GM23338 (cell line): ENCODE measurements at regions not wholly inside any gene's neighbourhood (a gene's known extent, or its start where the extent isn't known, plus 50 kb on each side); places are given as distances from the start of the nearest gene placed in this dataset.
A peak's percentile ranks its signal among the peaks of the same experiment; 100 is the strongest.

Source experiments
- ATAC-seq: fragments of 200-7000 bp; cut with Tn5 transposase; 3 replicates; pipeline ENCODE4 v1.9.1; 2020
- DNase-seq: peaks from one replicate; pipeline ENCODE4 v3.0.0-alpha.2; 2015; ENCODE audit warnings: low spot score
- H2AFZ ChIP-seq: fragments of 200-600 bp; sonication (generic); 2 replicates; pipeline ENCODE4 v1.8.0; 2016; ENCODE audit warnings: antibody characterized with exemption, mild to moderate bottlenecking, moderate library complexity
- H3F3A ChIP-seq: fragments of 200-600 bp; sonication (generic); replicated peaks from 2 replicates; pipeline ENCODE4 v1.8.0; 2017; ENCODE audit warnings: antibody characterized with exemption, mixed run types, low read depth
- H3K27ac ChIP-seq: fragments of 200-600 bp; sonication (generic); 2 replicates; pipeline ENCODE4 v1.6.1; 2016; ENCODE audit warnings: low read depth
- H3K27me3 ChIP-seq: fragments of 200-600 bp; sonication (generic); 2 replicates; pipeline ENCODE4 v1.8.0; 2016; ENCODE audit warnings: mild to moderate bottlenecking, mixed run types, moderate library complexity; ENCODE audit not compliant: insufficient read depth
- H3K36me3 ChIP-seq: fragments of 200-600 bp; sonication (generic); 2 replicates; pipeline ENCODE4 v1.8.0; 2016; ENCODE audit warnings: mild to moderate bottlenecking; ENCODE audit not compliant: insufficient read depth
- H3K4me1 ChIP-seq: fragments of 200-600 bp; sonication (generic); 2 replicates; pipeline ENCODE4 v1.8.0; 2016; ENCODE audit warnings: mild to moderate bottlenecking, moderate library complexity; ENCODE audit not compliant: insufficient read depth
- H3K4me2 ChIP-seq: fragments of 200-600 bp; sonication (generic); 2 replicates; pipeline ENCODE4 v1.7.1; 2017; ENCODE audit warnings: mixed run types
- H3K4me3 ChIP-seq: fragments of 200-600 bp; sonication (generic); 2 replicates; pipeline ENCODE4 v1.6.1; 2016; ENCODE audit warnings: mixed run types
- H3K79me2 ChIP-seq: fragments of 200-600 bp; sonication (generic); replicated peaks from 2 replicates; pipeline ENCODE4 v1.8.0; 2017; ENCODE audit warnings: mild to moderate bottlenecking; ENCODE audit not compliant: insufficient read depth
- H3K9me2 ChIP-seq: fragments of 200-600 bp; sonication (generic); 2 replicates; pipeline ENCODE4 v1.8.0; 2017; ENCODE audit not compliant: insufficient read depth
- H4K20me1 ChIP-seq: fragments of 200-600 bp; sonication (generic); replicated peaks from 2 replicates; pipeline ENCODE4 v1.8.0; 2017; ENCODE audit warnings: mild to moderate bottlenecking; ENCODE audit not compliant: insufficient read depth
- H3K27ac Mint-ChIP-seq: 2 replicates; pipeline ENCODE4 v1.8.0; 2020; ENCODE audit warnings: inconsistent platforms, mild to moderate bottlenecking, moderate library complexity, mixed read lengths
- H3K27me3 Mint-ChIP-seq: 3 replicates; pipeline ENCODE4 v1.8.0; 2022; ENCODE audit warnings: low read depth, mild to moderate bottlenecking, moderate library complexity, mixed read lengths, inconsistent platforms; ENCODE audit not compliant: insufficient read depth, poor library complexity
- H3K36me3 Mint-ChIP-seq: 3 replicates; pipeline ENCODE4 v1.8.0; 2021; ENCODE audit warnings: low read depth, mild to moderate bottlenecking, inconsistent platforms, moderate library complexity, mixed read lengths
- H3K4me1 Mint-ChIP-seq: 3 replicates; pipeline ENCODE4 v1.8.0; 2020; ENCODE audit warnings: mild to moderate bottlenecking, inconsistent platforms, mixed read lengths
- H3K4me3 Mint-ChIP-seq: 3 replicates; pipeline ENCODE4 v1.8.0; 2021; ENCODE audit warnings: moderate library complexity, mild to moderate bottlenecking, inconsistent platforms, mixed read lengths
- H3K9me3 Mint-ChIP-seq: 3 replicates; pipeline ENCODE4 v1.8.0; 2020; ENCODE audit warnings: moderate library complexity, mild to moderate bottlenecking, inconsistent platforms, mixed read lengths
- CREB1 ChIP-seq: fragments of 250-450 bp; sonication (Bioruptor Pico); IDR thresholded peaks from 2 replicates; pipeline ENCODE4 v1.5.0; 2020; ENCODE audit warnings: low read depth, mild to moderate bottlenecking, moderate library complexity
- EZH2 ChIP-seq: fragments of 200-600 bp; sonication (generic); IDR thresholded peaks from one replicate; pipeline ENCODE4 v1.8.0; 2017; ENCODE audit warnings: antibody characterized with exemption, mild to moderate bottlenecking, low read depth; ENCODE audit not compliant: unreplicated experiment
- NANOG ChIP-seq: IDR thresholded peaks from 2 replicates; pipeline ENCODE4 v1.6.1; 2016; ENCODE audit warnings: antibody characterized with exemption, borderline replicate concordance
- POLR2AphosphoS5 ChIP-seq: IDR thresholded peaks from 2 replicates; pipeline ENCODE4 v1.6.1; 2016; ENCODE audit warnings: antibody characterized with exemption, low read depth
- REST ChIP-seq: IDR thresholded peaks from one replicate; pipeline ENCODE4 v1.6.1; 2018; ENCODE audit warnings: antibody characterized with exemption; ENCODE audit not compliant: unreplicated experiment
- STAT1 ChIP-seq: IDR thresholded peaks from one replicate; pipeline ENCODE4 v1.6.1; 2016; ENCODE audit warnings: antibody characterized with exemption; ENCODE audit not compliant: unreplicated experiment
- ZNF114 ChIP-seq: fragments of 250-450 bp; sonication (Bioruptor Pico); IDR thresholded peaks from 2 replicates; pipeline ENCODE4 v1.5.0; 2020; ENCODE audit warnings: mild to moderate bottlenecking, moderate library complexity
- ZNF331 ChIP-seq: fragments of 250-450 bp; sonication (Bioruptor Pico); IDR thresholded peaks from 2 replicates; pipeline ENCODE4 v1.5.0; 2020; ENCODE audit warnings: low read depth, mild to moderate bottlenecking, moderate library complexity
- TF ChIP-seq, protein P1 (sequence below): fragments of 250-450 bp; sonication (Bioruptor Pico); IDR thresholded peaks from 2 replicates; pipeline ENCODE4 v1.5.0; 2020; ENCODE audit warnings: mild to moderate bottlenecking, moderate library complexity
- TF ChIP-seq, protein P2 (sequence below): IDR thresholded peaks from 2 replicates; pipeline ENCODE4 v1.6.1; 2016; ENCODE audit warnings: antibody characterized with exemption

DNA sequence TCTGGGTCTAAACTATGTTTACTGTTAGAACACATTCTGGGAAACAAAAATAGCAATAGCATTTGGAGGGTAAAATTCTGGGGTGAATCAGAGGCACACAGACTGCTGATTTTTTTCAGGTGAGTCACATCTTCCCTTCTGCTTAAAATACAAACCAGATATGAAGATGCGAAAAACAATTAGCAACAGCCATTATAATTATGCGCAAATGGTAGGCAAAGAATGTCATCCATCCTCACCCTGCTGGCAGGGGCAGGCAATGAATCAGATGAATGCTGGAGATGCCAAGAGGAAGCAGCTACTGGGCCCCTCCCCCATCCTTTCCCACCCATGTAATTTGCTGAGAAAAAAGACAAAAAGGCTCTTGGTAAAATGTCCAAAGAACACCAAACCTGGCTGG, 282.9 kb downstream of the KLF5 start:
- Mint-ChIP-seq H3K36me3 (no peaks in the 10 kb centered on the region), H3K4me3 (no peak overlapping the region), H3K27me3 (peaks cover 2% of the 10 kb centered on the region), H3K4me1 (peaks cover 13% of the 10 kb centered on the region), H3K27ac (no peak overlapping the region), H3K9me3 (peaks cover 2% of the 10 kb centered on the region; the same call in 1 of the 3 replicates)
- Histone ChIP-seq H3K4me2 (0 out of 2 replicates have a peak overlapping the region, but pooled peaks have one; percentile 46), H3K36me3 (no peaks in the 10 kb centered on the region), H3K4me1 (peaks cover 8% of the 10 kb centered on the region; the same call in 1 of the 2 replicates), H4K20me1 (no peaks in the 10 kb centered on the region), H3F3A (no peaks in the 10 kb centered on the region), H3K27ac (no peak overlapping the region), H3K4me3 (no peak overlapping the region), H3K79me2 (no peaks in the 10 kb centered on the region), H3K9me2 (no peaks in the 10 kb centered on the region), H3K27me3 (no peaks in the 10 kb centered on the region), H2AFZ (no peak overlapping the region)
- DNase-seq: peak; percentile 41
- ATAC-seq: 0 out of 3 replicates have a peak, but pooled peaks have one; percentile 28
- TF ChIP-seq NANOG (peak; percentile 37; the same call in 1 of the 2 replicates), ZNF331 (CRISPR knock-in tag) (no peak)

GRCh38 chr13:73340069-73340468, 281.3 kb downstream of the KLF5 start:
- peaks cover 8% of the 10 kb centered on the region; the same call in 1 of the 2 replicates for H3K4me1 ChIP-seq
- Mint-ChIP-seq H3K27me3 (peaks cover 2% of the 10 kb centered on the region), H3K4me3 (no peak overlapping the region), H3K9me3 (no peaks in the 10 kb centered on the region), H3K36me3 (no peaks in the 10 kb centered on the region), H3K27ac (no peak overlapping the region), H3K4me1 (peaks cover 13% of the 10 kb centered on the region)
- H3K27ac ChIP-seq: no peak overlapping the region
- H3K27me3 ChIP-seq: no peaks in the 10 kb centered on the region
- H3K36me3 ChIP-seq: no peaks in the 10 kb centered on the region
- DNase-seq (no peak), ATAC-seq (no peak)
- H3K9me2 ChIP-seq: no peaks in the 10 kb centered on the region
- H3F3A ChIP-seq: no peaks in the 10 kb centered on the region
- H4K20me1 ChIP-seq: no peaks in the 10 kb centered on the region
- no peak overlapping the region for H2AFZ ChIP-seq
- no peak overlapping the region for H3K4me2 ChIP-seq
- H3K4me3 ChIP-seq: no peak overlapping the region
- no peaks in the 10 kb centered on the region for H3K79me2 ChIP-seq
- TF ChIP-seq NANOG (no peak), ZNF114 (CRISPR knock-in tag) (no peak), ZNF331 (CRISPR knock-in tag) (no peak), STAT1 (no peak), REST (no peak), CREB1 (CRISPR knock-in tag) (no peak), EZH2 (no peak), POLR2AphosphoS5 (no peak)
- TF ChIP-seq, protein P1, sequence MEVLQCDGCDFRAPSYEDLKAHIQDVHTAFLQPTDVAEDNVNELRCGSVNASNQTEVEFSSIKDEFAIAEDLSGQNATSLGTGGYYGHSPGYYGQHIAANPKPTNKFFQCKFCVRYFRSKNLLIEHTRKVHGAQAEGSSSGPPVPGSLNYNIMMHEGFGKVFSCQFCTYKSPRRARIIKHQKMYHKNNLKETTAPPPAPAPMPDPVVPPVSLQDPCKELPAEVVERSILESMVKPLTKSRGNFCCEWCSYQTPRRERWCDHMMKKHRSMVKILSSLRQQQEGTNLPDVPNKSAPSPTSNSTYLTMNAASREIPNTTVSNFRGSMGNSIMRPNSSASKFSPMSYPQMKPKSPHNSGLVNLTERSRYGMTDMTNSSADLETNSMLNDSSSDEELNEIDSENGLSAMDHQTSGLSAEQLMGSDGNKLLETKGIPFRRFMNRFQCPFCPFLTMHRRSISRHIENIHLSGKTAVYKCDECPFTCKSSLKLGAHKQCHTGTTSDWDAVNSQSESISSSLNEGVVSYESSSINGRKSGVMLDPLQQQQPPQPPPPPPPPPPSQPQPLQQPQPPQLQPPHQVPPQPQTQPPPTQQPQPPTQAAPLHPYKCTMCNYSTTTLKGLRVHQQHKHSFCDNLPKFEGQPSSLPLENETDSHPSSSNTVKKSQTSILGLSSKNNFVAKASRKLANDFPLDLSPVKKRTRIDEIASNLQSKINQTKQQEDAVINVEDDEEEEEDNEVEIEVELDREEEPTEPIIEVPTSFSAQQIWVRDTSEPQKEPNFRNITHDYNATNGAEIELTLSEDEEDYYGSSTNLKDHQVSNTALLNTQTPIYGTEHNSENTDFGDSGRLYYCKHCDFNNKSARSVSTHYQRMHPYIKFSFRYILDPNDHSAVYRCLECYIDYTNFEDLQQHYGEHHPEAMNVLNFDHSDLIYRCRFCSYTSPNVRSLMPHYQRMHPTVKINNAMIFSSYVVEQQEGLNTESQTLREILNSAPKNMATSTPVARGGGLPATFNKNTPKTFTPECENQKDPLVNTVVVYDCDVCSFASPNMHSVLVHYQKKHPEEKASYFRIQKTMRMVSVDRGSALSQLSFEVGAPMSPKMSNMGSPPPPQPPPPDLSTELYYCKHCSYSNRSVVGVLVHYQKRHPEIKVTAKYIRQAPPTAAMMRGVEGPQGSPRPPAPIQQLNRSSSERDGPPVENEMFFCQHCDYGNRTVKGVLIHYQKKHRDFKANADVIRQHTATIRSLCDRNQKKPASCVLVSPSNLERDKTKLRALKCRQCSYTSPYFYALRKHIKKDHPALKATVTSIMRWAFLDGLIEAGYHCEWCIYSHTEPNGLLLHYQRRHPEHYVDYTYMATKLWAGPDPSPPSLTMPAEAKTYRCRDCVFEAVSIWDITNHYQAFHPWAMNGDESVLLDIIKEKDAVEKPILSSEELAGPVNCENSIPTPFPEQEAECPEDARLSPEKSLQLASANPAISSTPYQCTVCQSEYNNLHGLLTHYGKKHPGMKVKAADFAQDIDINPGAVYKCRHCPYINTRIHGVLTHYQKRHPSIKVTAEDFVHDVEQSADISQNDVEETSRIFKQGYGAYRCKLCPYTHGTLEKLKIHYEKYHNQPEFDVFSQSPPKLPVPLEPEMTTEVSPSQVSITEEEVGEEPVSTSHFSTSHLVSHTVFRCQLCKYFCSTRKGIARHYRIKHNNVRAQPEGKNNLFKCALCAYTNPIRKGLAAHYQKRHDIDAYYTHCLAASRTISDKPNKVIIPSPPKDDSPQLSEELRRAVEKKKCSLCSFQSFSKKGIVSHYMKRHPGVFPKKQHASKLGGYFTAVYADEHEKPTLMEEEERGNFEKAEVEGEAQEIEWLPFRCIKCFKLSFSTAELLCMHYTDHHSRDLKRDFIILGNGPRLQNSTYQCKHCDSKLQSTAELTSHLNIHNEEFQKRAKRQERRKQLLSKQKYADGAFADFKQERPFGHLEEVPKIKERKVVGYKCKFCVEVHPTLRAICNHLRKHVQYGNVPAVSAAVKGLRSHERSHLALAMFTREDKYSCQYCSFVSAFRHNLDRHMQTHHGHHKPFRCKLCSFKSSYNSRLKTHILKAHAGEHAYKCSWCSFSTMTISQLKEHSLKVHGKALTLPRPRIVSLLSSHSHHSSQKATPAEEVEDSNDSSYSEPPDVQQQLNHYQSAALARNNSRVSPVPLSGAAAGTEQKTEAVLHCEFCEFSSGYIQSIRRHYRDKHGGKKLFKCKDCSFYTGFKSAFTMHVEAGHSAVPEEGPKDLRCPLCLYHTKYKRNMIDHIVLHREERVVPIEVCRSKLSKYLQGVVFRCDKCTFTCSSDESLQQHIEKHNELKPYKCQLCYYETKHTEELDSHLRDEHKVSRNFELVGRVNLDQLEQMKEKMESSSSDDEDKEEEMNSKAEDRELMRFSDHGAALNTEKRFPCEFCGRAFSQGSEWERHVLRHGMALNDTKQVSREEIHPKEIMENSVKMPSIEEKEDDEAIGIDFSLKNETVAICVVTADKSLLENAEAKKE: no peak
- TF ChIP-seq, protein P2, sequence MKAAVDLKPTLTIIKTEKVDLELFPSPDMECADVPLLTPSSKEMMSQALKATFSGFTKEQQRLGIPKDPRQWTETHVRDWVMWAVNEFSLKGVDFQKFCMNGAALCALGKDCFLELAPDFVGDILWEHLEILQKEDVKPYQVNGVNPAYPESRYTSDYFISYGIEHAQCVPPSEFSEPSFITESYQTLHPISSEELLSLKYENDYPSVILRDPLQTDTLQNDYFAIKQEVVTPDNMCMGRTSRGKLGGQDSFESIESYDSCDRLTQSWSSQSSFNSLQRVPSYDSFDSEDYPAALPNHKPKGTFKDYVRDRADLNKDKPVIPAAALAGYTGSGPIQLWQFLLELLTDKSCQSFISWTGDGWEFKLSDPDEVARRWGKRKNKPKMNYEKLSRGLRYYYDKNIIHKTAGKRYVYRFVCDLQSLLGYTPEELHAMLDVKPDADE: no peak
